HG03025 (cell line): ENCODE measurements at regions not wholly inside any gene's neighbourhood (a gene's known extent, or its start where the extent isn't known, plus 50 kb on each side); places are given as distances from the start of the nearest gene placed in this dataset.

ENCODE experiments used
- ATAC-seq: cut with Tn5 transposase; IDR thresholded peaks from one replicate; pipeline ENCODE4 v1.9.1; 2021; ENCODE audit warnings: mild to moderate bottlenecking, moderate library complexity; ENCODE audit not compliant: unreplicated experiment, low FRiP score

GRCh38 chr6:129778793-129779192 is 68.8 kb upstream of the ARHGAP18 start:
- ATAC-seq: no peak

GRCh38 chr6:129777371-129777770 is 67.4 kb upstream of the ARHGAP18 start:
- no peak for ATAC-seq

- ATAC-seq: no peak
These were observed 66.8 kb upstream of the ARHGAP18 start for GRCh38 chr6:129776542-129777330.

GRCh38 chr6:129774697-129775447 is 64.9 kb upstream of the ARHGAP18 start:
- ATAC-seq: peak; percentile 55

GRCh38 chr6:129773304-129773703 is 63.3 kb upstream of the ARHGAP18 start:
- ATAC-seq: no peak

- no peak for ATAC-seq
These were observed 61.7 kb upstream of the ARHGAP18 start for GRCh38 chr6:129771678-129772077.

- ATAC-seq: no peak
These were observed 58.0 kb upstream of the ARHGAP18 start for GRCh38 chr6:129767776-129768485.

- peak; percentile 67 for ATAC-seq
These were observed 57.2 kb upstream of the ARHGAP18 start for GRCh38 chr6:129766959-129767728.

GRCh38 chr6:129764761-129765407 is 54.9 kb upstream of the ARHGAP18 start:
- no peak for ATAC-seq

GRCh38 chr6:129759796-129760605 is 50.0 kb upstream of the ARHGAP18 start:
- no peak for ATAC-seq
